CD4-positive, alpha-beta T cell treated with Interferon alpha-2 for 1 hour (primary cell): ENCODE measurements at regions not wholly inside any gene's neighbourhood (a gene's known extent, or its start where the extent isn't known, plus 50 kb on each side); places are given as distances from the start of the nearest gene placed in this dataset.
"Not testable (repeated sequence)": the region's sequence is repeated elsewhere in the genome, so short reads cannot be mapped to it uniquely, and the experiment has no call there.

Experiments
- DNase-seq, 2 donors: peaks; one replicate each; pipeline ENCODE4 v3.0.0-alpha.2; 2020 to 2022

- DNase-seq = no peak
These were observed 1186.2 kb upstream of the FAM98A start for GRCh38 chr2:34785206-34785785.

- DNase-seq = no peak
These were observed 1185.6 kb upstream of the FAM98A start for GRCh38 chr2:34784701-34785100.

- DNase-seq = not testable (repeated sequence)
These were observed 1151.6 kb upstream of the FAM98A start for GRCh38 chr2:34750742-34751141.

- DNase-seq = no peak
These were observed 1148.5 kb upstream of the FAM98A start for GRCh38 chr2:34747643-34748042.

- DNase-seq = no peak
These were observed 1139.6 kb upstream of the FAM98A start for GRCh38 chr2:34738691-34739090.

- DNase-seq = no peak
These were observed 1138.0 kb upstream of the FAM98A start for GRCh38 chr2:34737146-34737545.

- DNase-seq = no peak
These were observed 1137.4 kb upstream of the FAM98A start for GRCh38 chr2:34736482-34736881.

- DNase-seq = no peak
These were observed 1135.6 kb upstream of the FAM98A start for GRCh38 chr2:34734662-34735061.

GRCh38 chr2:34734042-34734441 lies 1134.9 kb upstream of the FAM98A start:
- no peak for DNase-seq

GRCh38 chr2:34731292-34731691 lies 1132.2 kb upstream of the FAM98A start:
- DNase-seq = no peak

GRCh38 chr2:34729845-34730244 lies 1130.7 kb upstream of the FAM98A start:
- no peak for DNase-seq

- DNase-seq = no peak
These were observed 1125.0 kb upstream of the FAM98A start for GRCh38 chr2:34724107-34724506.

- no peak for DNase-seq
These were observed 1124.6 kb upstream of the FAM98A start for GRCh38 chr2:34723683-34724082.

GRCh38 chr2:34719206-34719605 lies 1120.1 kb upstream of the FAM98A start:
- DNase-seq = no peak

GRCh38 chr2:34705551-34706247 lies 1106.6 kb upstream of the FAM98A start:
- no peak for DNase-seq

- no peak for DNase-seq
These were observed 1104.2 kb upstream of the FAM98A start for GRCh38 chr2:34703292-34703691.

GRCh38 chr2:34702391-34702790 lies 1103.3 kb upstream of the FAM98A start:
- DNase-seq = not testable (repeated sequence)

- not testable (repeated sequence) for DNase-seq
These were observed 1078.5 kb upstream of the FAM98A start for GRCh38 chr2:34677591-34677990.

GRCh38 chr2:34677119-34677531 lies 1078.0 kb upstream of the FAM98A start:
- DNase-seq = not testable (repeated sequence)

GRCh38 chr2:34670482-34670881 lies 1071.4 kb upstream of the FAM98A start:
- DNase-seq = no peak

- DNase-seq = no peak
These were observed 1067.7 kb upstream of the FAM98A start for GRCh38 chr2:34666821-34667220.

- no peak for DNase-seq
These were observed 1065.2 kb upstream of the FAM98A start for GRCh38 chr2:34664266-34664665.

GRCh38 chr2:34663314-34663713 lies 1064.2 kb upstream of the FAM98A start:
- DNase-seq = no peak

- DNase-seq = no peak
These were observed 1061.6 kb upstream of the FAM98A start for GRCh38 chr2:34660741-34661140.

GRCh38 chr2:34656632-34657031 lies 1057.5 kb upstream of the FAM98A start:
- no peak for DNase-seq
